ENCODE measurements at regions not wholly inside any gene's neighbourhood (a gene's known extent, or its start where the extent isn't known, plus 50 kb on each side); places are given as distances from the start of the nearest gene placed in this dataset.

GRCh38 chr10:111298031-111298430 lies 221.2 kb downstream of the ADRA2A start:
- DNase-seq (ENCODE audit: low spot score) (no peak), ATAC-seq (no peak)
- ChIA-PET POLR2A (no interaction called here), CTCF (no interaction called here)
- Mint-ChIP-seq H3K27me3 (ENCODE audit: low read depth) (no peaks in the 10 kb centered on the region), H3K27ac (peak overlapping the region; percentile 39), H3K4me1 (peaks cover 11% of the 10 kb centered on the region), H3K4me3 (no peak overlapping the region), H3K36me3 (no peaks in the 10 kb centered on the region), H3K9me3 (0 out of 2 replicates have a peak, but pooled peaks cover 4% of the 10 kb centered on the region)
- TF ChIP-seq HMGA2 (CRISPR knock-in tag; IDR thresholded peaks at IDR 0.05) = no peak
- TF ChIP-seq ELF4 (CRISPR knock-in tag; IDR thresholded peaks at IDR 0.05; ENCODE audit: low read depth) = no peak
- TF ChIP-seq ATF2 (CRISPR knock-in tag; IDR thresholded peaks at IDR 0.05; ENCODE audit: borderline replicate concordance, low read depth) = no peak
- no peak for TF ChIP-seq NR3C1 (CRISPR knock-in tag; conservative IDR thresholded peaks at IDR 0.05; ENCODE audit: low read depth)
- no peak for TF ChIP-seq USF2 (CRISPR knock-in tag; IDR thresholded peaks at IDR 0.05)
- no peak for TF ChIP-seq KAT7 (CRISPR knock-in tag; IDR thresholded peaks at IDR 0.05; ENCODE audit: borderline replicate concordance)
- TF ChIP-seq CREB1 (CRISPR knock-in tag; IDR thresholded peaks at IDR 0.05) = no peak
- no peak for TF ChIP-seq ESRRA (CRISPR knock-in tag; IDR thresholded peaks at IDR 0.05; ENCODE audit: borderline replicate concordance)
- TF ChIP-seq ZNF232 (CRISPR knock-in tag; IDR thresholded peaks at IDR 0.05) = no peak
- no peak for TF ChIP-seq PRRX2 (CRISPR knock-in tag; IDR thresholded peaks at IDR 0.05)

- H3K9me3 Mint-ChIP-seq = 0 out of 2 replicates have a peak, but pooled peaks cover 4% of the 10 kb centered on the region
- CTCF ChIA-PET = no interaction called here
- no peak for TF ChIP-seq ZNF512 (CRISPR knock-in tag; IDR thresholded peaks at IDR 0.05; ENCODE audit: borderline replicate concordance)
- TF ChIP-seq USF2 (CRISPR knock-in tag; IDR thresholded peaks at IDR 0.05) = no peak
- TF ChIP-seq ZNF121 (CRISPR knock-in tag; IDR thresholded peaks at IDR 0.05) = no peak
- TF ChIP-seq FOXK1 (CRISPR knock-in tag; IDR thresholded peaks at IDR 0.05) = no peak
- TF ChIP-seq ATF6 (CRISPR knock-in tag; IDR thresholded peaks at IDR 0.05) = no peak
- TF ChIP-seq ESRRA (CRISPR knock-in tag; IDR thresholded peaks at IDR 0.05; ENCODE audit: borderline replicate concordance) = no peak
- no peak for TF ChIP-seq ZSCAN18 (CRISPR knock-in tag; IDR thresholded peaks at IDR 0.05)
- TF ChIP-seq ERG (CRISPR knock-in tag; IDR thresholded peaks at IDR 0.05) = no peak
- TF ChIP-seq JUN (CRISPR knock-in tag; IDR thresholded peaks at IDR 0.05) = no peak
- TF ChIP-seq FOXJ3 (CRISPR knock-in tag; IDR thresholded peaks at IDR 0.05; ENCODE audit: borderline replicate concordance) = no peak
- TF ChIP-seq IRF1 (CRISPR knock-in tag; IDR thresholded peaks at IDR 0.05) = no peak
- no peak for TF ChIP-seq ATF2 (CRISPR knock-in tag; IDR thresholded peaks at IDR 0.05; ENCODE audit: borderline replicate concordance, low read depth)
- no peak for TF ChIP-seq NFATC4 (CRISPR knock-in tag; IDR thresholded peaks at IDR 0.05)
Observed at GRCh38 chr10:111299037-111299436, 222.2 kb downstream of the ADRA2A start.

More at GRCh38 chr10:111299037-111299436, 222.2 kb downstream of the ADRA2A start:
- H3K4me3 Mint-ChIP-seq = no peak overlapping the region
- no peaks in the 10 kb centered on the region for H3K36me3 Mint-ChIP-seq
- ATAC-seq (no peak), DNase-seq (ENCODE audit: low spot score) (no peak)
- peaks cover 11% of the 10 kb centered on the region for H3K4me1 Mint-ChIP-seq
- POLR2A ChIA-PET = no interaction called here
- H3K27me3 Mint-ChIP-seq (ENCODE audit: low read depth) = no peaks in the 10 kb centered on the region
- H3K27ac Mint-ChIP-seq = no peak overlapping the region

Measured in WTC11 (cell line).